Hepatocyte (in vitro differentiated cells): ENCODE measurements at regions not wholly inside any gene's neighbourhood (a gene's known extent, or its start where the extent isn't known, plus 50 kb on each side); places are given as distances from the start of the nearest gene placed in this dataset.

Source experiments
- DNase-seq: peaks from one replicate; pipeline ENCODE4 v3.0.0-alpha.2; 2016; ENCODE audit warnings: low spot score
- H2AFZ ChIP-seq: fragments of 200-600 bp; sonication (generic); 2 replicates; pipeline ENCODE4 v1.6.0; 2016; ENCODE audit warnings: antibody characterized with exemption, mild to moderate bottlenecking
- H3K27ac ChIP-seq: fragments of 200-600 bp; sonication (generic); 2 replicates; pipeline ENCODE4 v1.5.1; 2016; ENCODE audit warnings: mild to moderate bottlenecking
- H3K27me3 ChIP-seq: fragments of 200-600 bp; sonication (generic); 2 replicates; pipeline ENCODE4 v1.6.1; 2016
- H3K36me3 ChIP-seq: fragments of 200-600 bp; sonication (generic); replicated peaks from 2 replicates; pipeline ENCODE4 v1.5.1; 2016; ENCODE audit warnings: low read depth; ENCODE audit not compliant: insufficient read depth
- H3K4me1 ChIP-seq: fragments of 200-600 bp; sonication (generic); 2 replicates; pipeline ENCODE4 v1.5.1; 2016; ENCODE audit warnings: mild to moderate bottlenecking, moderate library complexity; ENCODE audit not compliant: insufficient read depth
- H3K4me2 ChIP-seq: fragments of 200-600 bp; sonication (generic); 2 replicates; pipeline ENCODE4 v1.6.0; 2016
- H3K4me3 ChIP-seq: fragments of 200-600 bp; sonication (generic); 2 replicates; pipeline ENCODE4 v1.5.1; 2016; ENCODE audit warnings: mild to moderate bottlenecking
- H3K79me2 ChIP-seq: fragments of 200-600 bp; sonication (generic); 2 replicates; pipeline ENCODE4 v1.6.0; 2017; ENCODE audit warnings: mild to moderate bottlenecking
- H3K9me2 ChIP-seq: fragments of 200-600 bp; sonication (generic); replicated peaks from 2 replicates; pipeline ENCODE4 v1.6.0; 2017; ENCODE audit warnings: mild to moderate bottlenecking; ENCODE audit not compliant: insufficient read depth
- H3K9me3 ChIP-seq: fragments of 200-600 bp; sonication (generic); 2 replicates; pipeline ENCODE4 v1.5.1; 2016; ENCODE audit warnings: low read depth, mild to moderate bottlenecking
- H4K20me1 ChIP-seq: fragments of 200-600 bp; sonication (generic); 2 replicates; pipeline ENCODE4 v1.6.0; 2016; ENCODE audit warnings: mild to moderate bottlenecking; ENCODE audit not compliant: insufficient read depth, poor library complexity, severe bottlenecking
- CTCF ChIP-seq: fragments of 200-600 bp; sonication (generic); IDR thresholded peaks from 2 replicates; pipeline ENCODE4 v1.5.1; 2016; ENCODE audit warnings: antibody characterized with exemption, mild to moderate bottlenecking; ENCODE audit not compliant: poor library complexity
- EZH2 ChIP-seq: fragments of 200-600 bp; sonication (generic); IDR thresholded peaks from 2 replicates; pipeline ENCODE4 v1.6.1; 2016; ENCODE audit warnings: antibody characterized with exemption, mild to moderate bottlenecking, borderline replicate concordance
- EZH2phosphoT487 ChIP-seq: fragments of 200-600 bp; sonication (generic); IDR thresholded peaks from one replicate; pipeline ENCODE4 v1.6.1; 2018; ENCODE audit warnings: antibody characterized with exemption, mild to moderate bottlenecking, low read depth, moderate library complexity; ENCODE audit not compliant: unreplicated experiment, severe bottlenecking
- WGBS: methylation state at CpG from one replicate; pipeline ENCODE4 v1.1.6; 2016; ENCODE audit warnings: low lambda C conversion rate; ENCODE audit errors: missing lambda C conversion rate; 5-methylcytosine and 5-hydroxymethylcytosine counted together

GRCh38 chr2:64789466-64790320, 136.0 kb upstream of the SERTAD2 start:
- H3K4me3 ChIP-seq: no peak overlapping the region
- H3K79me2 ChIP-seq: no peaks in the 10 kb centered on the region
- no peaks in the 10 kb centered on the region for H4K20me1 ChIP-seq
- TF ChIP-seq EZH2phosphoT487 (no peak), EZH2 (no peak), CTCF (no peak)
- 76% methylated on average over 9 of the region's 9 CpGs for WGBS
- no peaks in the 10 kb centered on the region for H3K36me3 ChIP-seq
- H3K9me2 ChIP-seq: no peaks in the 10 kb centered on the region
- H3K9me3 ChIP-seq: no peaks in the 10 kb centered on the region
- no peak overlapping the region for H3K4me2 ChIP-seq
- no peak for DNase-seq
- peak overlapping the region; percentile 7 for H3K27ac ChIP-seq
- H3K4me1 ChIP-seq: peaks cover 11% of the 10 kb centered on the region
- H2AFZ ChIP-seq: no peak overlapping the region
- no peaks in the 10 kb centered on the region for H3K27me3 ChIP-seq

- TF ChIP-seq EZH2phosphoT487 (no peak), CTCF (no peak), EZH2 (no peak)
- Histone ChIP-seq H4K20me1 (no peaks in the 10 kb centered on the region), H3K36me3 (no peaks in the 10 kb centered on the region), H3K79me2 (no peaks in the 10 kb centered on the region), H3K4me2 (no peak overlapping the region), H3K27ac (no peak overlapping the region), H3K9me3 (no peaks in the 10 kb centered on the region), H2AFZ (no peak overlapping the region), H3K4me1 (peaks cover 12% of the 10 kb centered on the region), H3K4me3 (no peak overlapping the region), H3K9me2 (no peaks in the 10 kb centered on the region), H3K27me3 (no peaks in the 10 kb centered on the region)
- no peak for DNase-seq
- 74% methylated on average over 1 of the region's 1 CpG for WGBS
Measured at GRCh38 chr2:64792300-64792699, 138.6 kb upstream of the SERTAD2 start.

GRCh38 chr2:64792995-64793639, 139.4 kb upstream of the SERTAD2 start:
- H4K20me1 ChIP-seq: no peaks in the 10 kb centered on the region
- no peak overlapping the region for H3K27ac ChIP-seq
- H3K4me2 ChIP-seq: no peak overlapping the region
- H3K79me2 ChIP-seq: no peaks in the 10 kb centered on the region
- WGBS: 85% methylated on average over 5 of the region's 5 CpGs
- no peaks in the 10 kb centered on the region for H3K9me2 ChIP-seq
- H3K36me3 ChIP-seq: no peaks in the 10 kb centered on the region
- H3K9me3 ChIP-seq: no peaks in the 10 kb centered on the region
- H3K4me1 ChIP-seq: peaks cover 20% of the 10 kb centered on the region
- DNase-seq: no peak
- TF ChIP-seq CTCF (no peak), EZH2phosphoT487 (no peak)
- H2AFZ ChIP-seq: no peak overlapping the region
- no peak overlapping the region for H3K4me3 ChIP-seq
- H3K27me3 ChIP-seq: no peaks in the 10 kb centered on the region
